ENCODE measurements at regions not wholly inside any gene's neighbourhood (a gene's known extent, or its start where the extent isn't known, plus 50 kb on each side); places are given as distances from the start of the nearest gene placed in this dataset.

DNA sequence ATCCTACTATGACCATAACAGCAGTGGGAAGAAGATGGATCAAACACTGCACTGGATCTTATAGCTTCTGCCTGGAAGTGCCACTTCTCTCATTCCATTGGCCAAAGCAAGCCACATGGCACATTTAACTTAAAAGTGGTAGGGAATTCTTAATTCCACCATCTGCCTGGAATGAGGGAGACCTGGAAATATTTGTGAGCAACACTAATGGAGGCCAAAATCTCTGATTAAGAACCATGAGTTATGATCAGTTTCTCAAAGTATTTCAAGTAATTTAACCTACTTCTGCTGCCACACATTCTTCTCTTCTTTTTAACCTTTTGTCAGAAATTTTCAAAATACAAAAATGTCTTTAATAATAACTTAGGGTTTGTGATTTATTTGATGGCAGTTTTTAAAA lies 154.0 kb upstream of the C1orf87 start:
- Histone ChIP-seq H3K36me3 (ENCODE audit: control insufficient read depth in 2 of 2, insufficient read depth in 1 of 2, low read length in 2 of 2) (no peaks in the 10 kb centered on the region), H3K4me3 (ENCODE audit: low read depth, low read length) (no peak overlapping the region), H3K4me1 (ENCODE audit: control insufficient read depth, insufficient read depth, low read length) (no peaks in the 10 kb centered on the region), H3K27ac (ENCODE audit: extremely low read depth, low read depth, low read length) (no peak overlapping the region), H3K9me3 (ENCODE audit: control insufficient read depth, insufficient read depth, low read depth, low read length) (no peaks in the 10 kb centered on the region)
- TF ChIP-seq CTCF (tag by site-specific recombination; IDR thresholded peaks at IDR 0.05) (no peak), ZNF624 (tag by site-specific recombination; IDR thresholded peaks at IDR 0.05) (no peak), SCRT1 (tag by site-specific recombination; IDR thresholded peaks at IDR 0.05; ENCODE audit: borderline replicate concordance) (no peak), ZNF391 (tag by site-specific recombination; IDR thresholded peaks at IDR 0.05; ENCODE audit: borderline replicate concordance, low read depth) (no peak), ZNF530 (tag by site-specific recombination; IDR thresholded peaks at IDR 0.05; ENCODE audit: low read depth) (no peak), ZNF510 (tag by site-specific recombination; IDR thresholded peaks at IDR 0.05; ENCODE audit: insufficient replicate concordance) (no peak), ZNF24 (tag by site-specific recombination; IDR thresholded peaks at IDR 0.05) (no peak), ZSCAN30 (tag by site-specific recombination; IDR thresholded peaks at IDR 0.05) (no peak), ZNF654 (tag by site-specific recombination; IDR thresholded peaks at IDR 0.05; ENCODE audit: low read depth) (no peak), ZNF660 (tag by site-specific recombination; IDR thresholded peaks at IDR 0.05) (no peak), ZNF426 (tag by site-specific recombination; IDR thresholded peaks at IDR 0.05) (no peak)
- TF ChIP-seq, protein P1, sequence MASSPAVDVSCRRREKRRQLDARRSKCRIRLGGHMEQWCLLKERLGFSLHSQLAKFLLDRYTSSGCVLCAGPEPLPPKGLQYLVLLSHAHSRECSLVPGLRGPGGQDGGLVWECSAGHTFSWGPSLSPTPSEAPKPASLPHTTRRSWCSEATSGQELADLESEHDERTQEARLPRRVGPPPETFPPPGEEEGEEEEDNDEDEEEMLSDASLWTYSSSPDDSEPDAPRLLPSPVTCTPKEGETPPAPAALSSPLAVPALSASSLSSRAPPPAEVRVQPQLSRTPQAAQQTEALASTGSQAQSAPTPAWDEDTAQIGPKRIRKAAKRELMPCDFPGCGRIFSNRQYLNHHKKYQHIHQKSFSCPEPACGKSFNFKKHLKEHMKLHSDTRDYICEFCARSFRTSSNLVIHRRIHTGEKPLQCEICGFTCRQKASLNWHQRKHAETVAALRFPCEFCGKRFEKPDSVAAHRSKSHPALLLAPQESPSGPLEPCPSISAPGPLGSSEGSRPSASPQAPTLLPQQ (tag by site-specific recombination; IDR thresholded peaks at IDR 0.05), result no peak
- TF ChIP-seq, protein P2, sequence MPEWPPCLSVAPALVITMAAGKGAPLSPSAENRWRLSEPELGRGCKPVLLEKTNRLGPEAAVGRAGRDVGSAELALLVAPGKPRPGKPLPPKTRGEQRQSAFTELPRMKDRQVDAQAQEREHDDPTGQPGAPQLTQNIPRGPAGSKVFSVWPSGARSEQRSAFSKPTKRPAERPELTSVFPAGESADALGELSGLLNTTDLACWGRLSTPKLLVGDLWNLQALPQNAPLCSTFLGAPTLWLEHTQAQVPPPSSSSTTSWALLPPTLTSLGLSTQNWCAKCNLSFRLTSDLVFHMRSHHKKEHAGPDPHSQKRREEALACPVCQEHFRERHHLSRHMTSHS (tag by site-specific recombination; IDR thresholded peaks at IDR 0.05), result no peak
- TF ChIP-seq, protein P3, sequence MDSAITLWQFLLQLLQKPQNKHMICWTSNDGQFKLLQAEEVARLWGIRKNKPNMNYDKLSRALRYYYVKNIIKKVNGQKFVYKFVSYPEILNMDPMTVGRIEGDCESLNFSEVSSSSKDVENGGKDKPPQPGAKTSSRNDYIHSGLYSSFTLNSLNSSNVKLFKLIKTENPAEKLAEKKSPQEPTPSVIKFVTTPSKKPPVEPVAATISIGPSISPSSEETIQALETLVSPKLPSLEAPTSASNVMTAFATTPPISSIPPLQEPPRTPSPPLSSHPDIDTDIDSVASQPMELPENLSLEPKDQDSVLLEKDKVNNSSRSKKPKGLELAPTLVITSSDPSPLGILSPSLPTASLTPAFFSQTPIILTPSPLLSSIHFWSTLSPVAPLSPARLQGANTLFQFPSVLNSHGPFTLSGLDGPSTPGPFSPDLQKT (IDR thresholded peaks at IDR 0.05; ENCODE audit: borderline replicate concordance, low read depth, low read length), result no peak
- ChIA-PET CTCF (no interaction called here), POLR2A (no interaction called here)

DNA sequence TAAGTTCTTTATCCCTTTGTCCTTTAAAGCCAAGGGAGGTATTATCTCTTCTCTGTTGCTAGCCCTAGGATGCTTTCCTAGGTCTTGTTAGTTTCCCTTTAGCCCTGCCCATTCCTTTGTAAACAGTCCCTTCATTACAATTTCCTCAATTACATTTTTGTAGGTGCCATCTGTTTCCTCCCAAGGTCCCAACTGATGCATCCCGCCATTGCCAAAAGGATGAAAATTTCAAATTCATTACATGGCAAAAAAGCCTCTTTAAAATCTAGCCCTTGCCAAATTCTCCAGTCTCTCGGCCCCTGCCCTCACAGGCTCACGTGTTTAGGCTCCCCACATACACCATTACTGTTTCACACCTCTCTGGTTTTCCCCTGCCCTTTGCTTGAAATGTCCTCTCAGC lies 151.9 kb upstream of the C1orf87 start:
- Histone ChIP-seq H3K9me3 (ENCODE audit: control insufficient read depth, insufficient read depth, low read depth, low read length) (no peaks in the 10 kb centered on the region), H3K4me1 (ENCODE audit: control insufficient read depth, insufficient read depth, low read length) (no peaks in the 10 kb centered on the region), H3K36me3 (ENCODE audit: control insufficient read depth in 2 of 2, insufficient read depth in 1 of 2, low read length in 2 of 2) (no peaks in the 10 kb centered on the region), H3K4me3 (ENCODE audit: low read depth, low read length) (no peak overlapping the region), H3K27ac (ENCODE audit: extremely low read depth, low read depth, low read length) (no peak overlapping the region)
- CTCF ChIA-PET, result interaction anchor here (0.6 kb wide), 1 partner anchor 43 kb away, joined by 3 read pairs; no protein-coding TSS in a partner anchor
- POLR2A ChIA-PET, result no interaction called here
- TF ChIP-seq, protein P4, sequence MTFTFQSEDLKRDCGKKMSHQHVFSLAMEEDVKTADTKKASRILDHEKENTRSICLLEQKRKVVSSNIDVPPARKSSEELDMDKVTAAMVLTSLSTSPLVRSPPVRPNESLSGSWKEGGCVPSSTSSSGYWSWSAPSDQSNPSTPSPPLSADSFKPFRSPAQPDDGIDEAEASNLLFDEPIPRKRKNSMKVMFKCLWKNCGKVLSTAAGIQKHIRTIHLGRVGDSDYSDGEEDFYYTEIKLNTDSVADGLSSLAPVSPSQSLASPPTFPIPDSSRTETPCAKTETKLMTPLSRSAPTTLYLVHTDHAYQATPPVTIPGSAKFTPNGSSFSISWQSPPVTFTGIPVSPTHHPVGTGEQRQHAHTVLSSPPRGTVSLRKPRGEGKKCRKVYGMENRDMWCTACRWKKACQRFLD (tag by site-specific recombination; IDR thresholded peaks at IDR 0.05), result no peak
- TF ChIP-seq ZXDB (tag by site-specific recombination; IDR thresholded peaks at IDR 0.05) (no peak), GLI2 (tag by site-specific recombination; IDR thresholded peaks at IDR 0.05; ENCODE audit: borderline replicate concordance, low read depth) (no peak), ZNF132 (tag by site-specific recombination; IDR thresholded peaks at IDR 0.05; ENCODE audit: borderline replicate concordance) (no peak), ZNF426 (tag by site-specific recombination; IDR thresholded peaks at IDR 0.05) (no peak), ZSCAN18 (tag by site-specific recombination; IDR thresholded peaks at IDR 0.05) (no peak), ZNF514 (tag by site-specific recombination; IDR thresholded peaks at IDR 0.05) (no peak), ZNF560 (tag by site-specific recombination; IDR thresholded peaks at IDR 0.05; ENCODE audit: borderline replicate concordance) (no peak), ZNF707 (tag by site-specific recombination; IDR thresholded peaks at IDR 0.05) (no peak), ZNF626 (tag by site-specific recombination; IDR thresholded peaks at IDR 0.05) (no peak), ZNF510 (tag by site-specific recombination; IDR thresholded peaks at IDR 0.05; ENCODE audit: insufficient replicate concordance) (no peak), ZNF776 (tag by site-specific recombination; IDR thresholded peaks at IDR 0.05; ENCODE audit: borderline replicate concordance) (no peak), ZNF677 (tag by site-specific recombination; IDR thresholded peaks at IDR 0.05) (no peak), KLF9 (tag by site-specific recombination; IDR thresholded peaks at IDR 0.05; ENCODE audit: low read depth) (no peak), KLF1 (tag by site-specific recombination; IDR thresholded peaks at IDR 0.05) (no peak), ZIC2 (tag by site-specific recombination; IDR thresholded peaks at IDR 0.05) (no peak)

Measured in HEK293 (cell line).